Tibial artery (tissue), 4 donors: ENCODE measurements at regions not wholly inside any gene's neighbourhood (a gene's known extent, or its start where the extent isn't known, plus 50 kb on each side); places are given as distances from the start of the nearest gene placed in this dataset.

Experiments used
- DNase-seq, 2 donors: peaks; one replicate each; pipeline ENCODE4 v3.0.0-alpha.2; 2019
- H3K27ac ChIP-seq, 2 donors: fragments of 200-600 bp; sonication (generic) in 1 of 2; 1 replicate in 1 of 2; 2 replicates in 1 of 2; pipeline ENCODE4 v1.5.1; 2018 to 2019; ENCODE audit warnings: mild to moderate bottlenecking in 1 of 2
- H3K27me3 ChIP-seq, 2 donors: fragments of 200-600 bp; sonication (generic) in 1 of 2; one replicate each; pipeline versions ENCODE4 v1.5.1 to v1.6.0; 2016 to 2019
- H3K36me3 ChIP-seq, 3 donors: fragments of 200-600 bp; sonication (generic) in 2 of 3; one replicate each; pipeline ENCODE4 v1.5.1; 2016 to 2019; ENCODE audit warnings: mild to moderate bottlenecking in 2 of 3
- H3K4me1 ChIP-seq, 4 donors: fragments of 200-600 bp; sonication (generic) in 2 of 4; 1 replicate in 3 of 4; 2 replicates in 1 of 4; pipeline ENCODE4 v1.5.1; 2016 to 2019
- H3K4me3 ChIP-seq, 2 donors: fragments of 200-600 bp; sonication (generic) in 1 of 2; 1 replicate in 1 of 2; 2 replicates in 1 of 2; pipeline ENCODE4 v1.5.1; 2018 to 2019; ENCODE audit warnings: mild to moderate bottlenecking in 2 of 2
- H3K9me3 ChIP-seq, 3 donors: fragments of 200-600 bp; sonication (generic) in 1 of 3; one replicate each; pipeline ENCODE4 v1.5.1; 2016 to 2019
- intact Hi-C: fragments of 100-400 bp; cut with DNase I; formaldehyde crosslinking; loops from one replicate; pipeline ENCODE4 v1.15.0; 2023; ENCODE audit warnings: low total_unique reads
- TF ChIP-seq, protein P1 (sequence below), 2 experiments: fragments of 200-600 bp in 1 of 2; fragments of 450-650 bp in 1 of 2; IDR thresholded peaks; one replicate each; pipeline ENCODE4 v1.5.1; 2017 to 2019; ENCODE audit warnings: antibody characterized with exemption in 2 of 2, mild to moderate bottlenecking in 1 of 2, moderate library complexity in 1 of 2

DNA sequence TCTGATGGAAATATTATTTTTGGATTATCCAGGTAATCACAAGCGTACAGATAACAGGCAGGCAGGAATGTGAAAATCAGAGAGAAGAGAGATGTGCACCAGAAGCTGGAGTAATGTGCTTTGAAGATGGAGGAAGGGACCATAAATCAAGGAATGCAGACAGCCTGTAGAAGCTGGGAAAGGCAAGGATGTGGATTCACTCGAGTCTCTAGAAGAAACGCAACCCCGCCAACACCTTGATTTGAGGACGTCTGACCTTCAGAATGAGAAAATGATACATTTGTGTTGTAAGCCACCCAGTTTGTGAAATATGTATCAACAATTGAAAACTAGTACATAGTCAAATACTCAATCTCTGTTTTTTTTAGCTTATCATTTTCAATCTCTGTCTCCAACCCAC is 207.6 kb upstream of the MPDZ start:
- intact Hi-C loops, result no loop called here
- Histone ChIP-seq H3K36me3 (no peaks in the 10 kb centered on the region), H3K9me3 (no peaks in the 10 kb centered on the region), H3K27me3 (no peaks in the 10 kb centered on the region), H3K4me3 (no peak overlapping the region), H3K4me1 (peaks cover 0 to 42% (median 14%) of the 10 kb centered on the region in 4 donors), H3K27ac (no peak overlapping the region)
- DNase-seq, result no peak
- TF ChIP-seq, protein P1, sequence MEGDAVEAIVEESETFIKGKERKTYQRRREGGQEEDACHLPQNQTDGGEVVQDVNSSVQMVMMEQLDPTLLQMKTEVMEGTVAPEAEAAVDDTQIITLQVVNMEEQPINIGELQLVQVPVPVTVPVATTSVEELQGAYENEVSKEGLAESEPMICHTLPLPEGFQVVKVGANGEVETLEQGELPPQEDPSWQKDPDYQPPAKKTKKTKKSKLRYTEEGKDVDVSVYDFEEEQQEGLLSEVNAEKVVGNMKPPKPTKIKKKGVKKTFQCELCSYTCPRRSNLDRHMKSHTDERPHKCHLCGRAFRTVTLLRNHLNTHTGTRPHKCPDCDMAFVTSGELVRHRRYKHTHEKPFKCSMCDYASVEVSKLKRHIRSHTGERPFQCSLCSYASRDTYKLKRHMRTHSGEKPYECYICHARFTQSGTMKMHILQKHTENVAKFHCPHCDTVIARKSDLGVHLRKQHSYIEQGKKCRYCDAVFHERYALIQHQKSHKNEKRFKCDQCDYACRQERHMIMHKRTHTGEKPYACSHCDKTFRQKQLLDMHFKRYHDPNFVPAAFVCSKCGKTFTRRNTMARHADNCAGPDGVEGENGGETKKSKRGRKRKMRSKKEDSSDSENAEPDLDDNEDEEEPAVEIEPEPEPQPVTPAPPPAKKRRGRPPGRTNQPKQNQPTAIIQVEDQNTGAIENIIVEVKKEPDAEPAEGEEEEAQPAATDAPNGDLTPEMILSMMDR (IDR thresholded peaks at IDR 0.05), result no peak

DNA sequence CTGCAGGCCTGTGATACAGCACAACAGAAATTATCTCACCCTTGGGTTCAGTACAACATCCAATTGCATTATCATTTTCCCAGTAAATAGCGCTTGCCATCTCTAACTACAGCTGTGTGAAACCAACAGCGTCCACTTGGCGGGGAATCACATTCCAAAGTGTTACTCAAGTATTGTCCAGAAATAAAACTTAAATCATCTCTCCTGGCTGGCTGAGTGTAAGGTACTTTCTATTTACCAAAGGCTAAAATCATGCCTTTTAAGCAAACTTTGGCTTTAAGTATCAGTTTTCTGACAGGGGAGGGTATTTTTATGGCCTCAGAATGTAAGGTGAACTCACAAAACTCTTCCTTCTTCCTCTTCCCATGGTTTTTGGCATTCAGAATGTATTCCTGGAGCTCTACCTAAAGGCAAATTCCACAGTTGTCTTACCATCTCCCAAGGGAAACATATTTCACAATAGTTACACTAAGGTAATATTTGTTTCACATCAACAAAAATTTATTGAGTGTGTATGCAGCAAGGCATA is 205.6 kb upstream of the MPDZ start:
- no peaks in the 10 kb centered on the region for H3K9me3 ChIP-seq
- H3K27ac ChIP-seq, result peak overlapping the region; percentile 58 to 62
- intact Hi-C loops, result no loop called here
- DNase-seq, result peak; percentile 76
- H3K4me3 ChIP-seq, result no peak overlapping the region
- no peaks in the 10 kb centered on the region for H3K27me3 ChIP-seq
- H3K4me1 ChIP-seq, result peaks cover 0 to 26% (median 7%) of the 10 kb centered on the region in 4 donors
- TF ChIP-seq, protein P1 (IDR thresholded peaks at IDR 0.05), result peak; percentile 26 to 42
- no peaks in the 10 kb centered on the region for H3K36me3 ChIP-seq

- H3K27ac ChIP-seq, result peak overlapping the region in 1 of 2 donors; percentile 25
- intact Hi-C loops, result no loop called here
Observed at GRCh38 chr9:13484186-13484585, 204.7 kb upstream of the MPDZ start.

DNA sequence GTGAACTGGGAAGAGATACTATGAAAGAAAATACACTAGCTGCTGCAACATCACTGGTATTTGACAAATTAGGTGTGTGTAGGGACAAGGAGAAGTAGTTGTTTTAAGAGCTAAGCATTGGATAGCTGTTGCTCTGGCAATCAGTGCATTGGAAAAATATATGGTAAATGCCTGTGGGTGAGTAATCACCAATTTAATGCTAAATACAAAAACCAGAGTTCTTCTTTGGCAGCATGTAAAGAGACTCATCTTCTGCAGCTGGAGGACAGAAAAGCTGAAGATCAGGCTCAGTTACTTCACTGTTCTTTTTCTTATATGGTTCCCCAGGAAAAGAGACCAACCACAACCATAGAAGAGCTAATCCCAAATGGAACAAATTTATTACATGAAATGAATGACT is 201.8 kb upstream of the MPDZ start:
- Histone ChIP-seq H3K4me3 (no peak overlapping the region), H3K27me3 (no peaks in the 10 kb centered on the region), H3K4me1 (peaks cover 0 to 27% (median 7%) of the 10 kb centered on the region in 4 donors), H3K27ac (no peak overlapping the region), H3K36me3 (no peaks in the 10 kb centered on the region), H3K9me3 (no peaks in the 10 kb centered on the region)
- intact Hi-C loops, result no loop called here
- DNase-seq, result no peak
- TF ChIP-seq, protein P1 (IDR thresholded peaks at IDR 0.05), result no peak

More at GRCh38 chr9:13484186-13484585, 204.7 kb upstream of the MPDZ start:
- H3K27me3 ChIP-seq, result no peaks in the 10 kb centered on the region
- no peaks in the 10 kb centered on the region for H3K36me3 ChIP-seq
- TF ChIP-seq, protein P1 (IDR thresholded peaks at IDR 0.05), result no peak
- no peak overlapping the region for H3K4me3 ChIP-seq
- H3K9me3 ChIP-seq, result no peaks in the 10 kb centered on the region
- DNase-seq, result peak in 1 of 2 donors; percentile 56
- peaks cover 0 to 26% (median 7%) of the 10 kb centered on the region in 4 donors for H3K4me1 ChIP-seq

GRCh38 chr9:13480693-13481092 is 201.2 kb upstream of the MPDZ start:
- Histone ChIP-seq H3K27ac (no peak overlapping the region), H3K36me3 (no peaks in the 10 kb centered on the region), H3K27me3 (no peaks in the 10 kb centered on the region), H3K9me3 (peaks cover 0 to 2% (median 0%) of the 10 kb centered on the region in 3 donors), H3K4me1 (peaks cover 0 to 25% (median 7%) of the 10 kb centered on the region in 4 donors), H3K4me3 (no peak overlapping the region)
- intact Hi-C loops, result no loop called here
- TF ChIP-seq, protein P1 (IDR thresholded peaks at IDR 0.05), result no peak
- no peak for DNase-seq
